ENCODE measurements at regions not wholly inside any gene's neighbourhood (a gene's known extent, or its start where the extent isn't known, plus 50 kb on each side); places are given as distances from the start of the nearest gene placed in this dataset.

DNA sequence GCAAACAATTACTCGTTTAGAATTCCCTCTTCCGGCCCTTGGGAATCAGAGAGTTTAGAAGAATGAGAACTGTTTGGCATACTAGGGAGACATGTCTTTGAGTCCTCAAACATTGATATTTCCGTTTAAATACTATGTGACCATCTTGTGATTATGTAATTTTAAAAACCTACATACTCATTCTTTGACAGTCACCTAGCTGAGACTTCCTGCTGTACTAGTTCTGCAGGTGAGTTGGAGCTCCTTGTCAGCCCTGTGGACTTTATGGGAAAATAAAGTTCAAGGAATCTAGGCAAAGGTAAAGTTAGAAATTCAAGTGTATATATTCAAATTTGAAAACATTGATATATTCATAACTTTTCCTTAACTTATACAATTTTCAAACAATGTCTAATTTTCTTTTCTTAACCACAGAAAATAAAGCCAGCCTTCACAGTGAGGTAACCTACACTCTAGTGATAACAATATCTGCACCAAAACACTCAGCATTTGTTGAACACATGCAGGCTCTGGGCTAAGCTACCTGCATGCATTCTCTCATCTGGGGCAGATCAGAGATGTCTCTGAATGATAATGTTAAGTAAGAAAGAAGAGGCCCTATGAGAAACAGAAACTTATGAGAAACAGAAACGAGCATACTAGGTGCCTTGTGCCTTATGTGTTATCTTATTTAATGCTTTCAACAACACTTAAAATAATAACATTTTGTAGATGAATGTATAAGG is 67.0 kb upstream of the BACE2 start:
- TF ChIP-seq, protein P1, sequence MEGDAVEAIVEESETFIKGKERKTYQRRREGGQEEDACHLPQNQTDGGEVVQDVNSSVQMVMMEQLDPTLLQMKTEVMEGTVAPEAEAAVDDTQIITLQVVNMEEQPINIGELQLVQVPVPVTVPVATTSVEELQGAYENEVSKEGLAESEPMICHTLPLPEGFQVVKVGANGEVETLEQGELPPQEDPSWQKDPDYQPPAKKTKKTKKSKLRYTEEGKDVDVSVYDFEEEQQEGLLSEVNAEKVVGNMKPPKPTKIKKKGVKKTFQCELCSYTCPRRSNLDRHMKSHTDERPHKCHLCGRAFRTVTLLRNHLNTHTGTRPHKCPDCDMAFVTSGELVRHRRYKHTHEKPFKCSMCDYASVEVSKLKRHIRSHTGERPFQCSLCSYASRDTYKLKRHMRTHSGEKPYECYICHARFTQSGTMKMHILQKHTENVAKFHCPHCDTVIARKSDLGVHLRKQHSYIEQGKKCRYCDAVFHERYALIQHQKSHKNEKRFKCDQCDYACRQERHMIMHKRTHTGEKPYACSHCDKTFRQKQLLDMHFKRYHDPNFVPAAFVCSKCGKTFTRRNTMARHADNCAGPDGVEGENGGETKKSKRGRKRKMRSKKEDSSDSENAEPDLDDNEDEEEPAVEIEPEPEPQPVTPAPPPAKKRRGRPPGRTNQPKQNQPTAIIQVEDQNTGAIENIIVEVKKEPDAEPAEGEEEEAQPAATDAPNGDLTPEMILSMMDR (IDR thresholded peaks at IDR 0.05): no peak
- no peak for TF ChIP-seq POLR2A (IDR thresholded peaks at IDR 0.05)
- TF ChIP-seq EP300 (IDR thresholded peaks at IDR 0.05): no peak
- TF ChIP-seq POLR2AphosphoS5 (IDR thresholded peaks at IDR 0.05): no peak
- H3K4me3 ChIP-seq: no peak overlapping the region
- intact Hi-C loops (cut with DNase I; ENCODE audit: low total_unique reads): no loop called here
- 58 to 76% (median 65%) methylated on average over 4 of the region's 4 CpGs for WGBS, 5 donors
- H3K36me3 ChIP-seq: no peaks in the 10 kb centered on the region
- H3K4me1 ChIP-seq: no peaks in the 10 kb centered on the region
- DNase-seq: peak in 1 of 2 donors; percentile 25
- peaks cover 0 to 8% (median 6%) of the 10 kb centered on the region in 4 donors for H3K9me3 ChIP-seq
- H3K27me3 ChIP-seq: peaks cover 0 to 13% (median 0%) of the 10 kb centered on the region in 3 donors
- H3K27ac ChIP-seq: no peak overlapping the region

DNA sequence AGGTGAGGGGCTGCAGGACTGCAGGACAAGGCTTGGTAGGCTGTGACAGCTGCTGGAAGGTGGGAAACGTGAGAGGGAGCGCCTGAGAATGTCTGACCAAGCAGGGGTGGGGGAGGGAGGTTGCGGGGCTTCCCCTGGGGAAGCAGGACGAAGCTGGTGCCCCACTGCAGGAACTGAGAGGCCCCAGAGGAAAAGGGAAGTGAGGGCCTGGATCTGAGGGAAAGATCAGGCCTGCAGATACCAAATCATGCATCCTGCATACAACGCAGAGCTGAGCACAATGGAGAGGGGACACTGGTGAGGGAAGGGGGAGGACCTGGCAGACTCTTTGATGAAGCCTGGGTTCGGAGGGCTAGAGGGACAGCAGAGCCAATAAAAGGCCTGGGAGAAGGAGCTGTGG is 65.7 kb upstream of the BACE2 start:
- Histone ChIP-seq H3K9me3 (peaks cover 0 to 8% (median 6%) of the 10 kb centered on the region in 4 donors), H3K27me3 (peaks cover 0 to 23% (median under 1%) of the 10 kb centered on the region in 3 donors), H3K36me3 (no peaks in the 10 kb centered on the region), H3K4me3 (no peak overlapping the region), H3K27ac (no peak overlapping the region), H3K4me1 (no peaks in the 10 kb centered on the region)
- peak in 1 of 2 donors; percentile 35 for DNase-seq
- TF ChIP-seq, protein P1 (IDR thresholded peaks at IDR 0.05): no peak
- no peak for TF ChIP-seq POLR2AphosphoS5 (IDR thresholded peaks at IDR 0.05)
- no peak for TF ChIP-seq POLR2A (IDR thresholded peaks at IDR 0.05)
- TF ChIP-seq EP300 (IDR thresholded peaks at IDR 0.05): no peak
- 37 to 65% (median 42%) methylated on average over 6 of the region's 6 CpGs for WGBS, 5 donors
- intact Hi-C loops (cut with DNase I; ENCODE audit: low total_unique reads): no loop called here

DNA sequence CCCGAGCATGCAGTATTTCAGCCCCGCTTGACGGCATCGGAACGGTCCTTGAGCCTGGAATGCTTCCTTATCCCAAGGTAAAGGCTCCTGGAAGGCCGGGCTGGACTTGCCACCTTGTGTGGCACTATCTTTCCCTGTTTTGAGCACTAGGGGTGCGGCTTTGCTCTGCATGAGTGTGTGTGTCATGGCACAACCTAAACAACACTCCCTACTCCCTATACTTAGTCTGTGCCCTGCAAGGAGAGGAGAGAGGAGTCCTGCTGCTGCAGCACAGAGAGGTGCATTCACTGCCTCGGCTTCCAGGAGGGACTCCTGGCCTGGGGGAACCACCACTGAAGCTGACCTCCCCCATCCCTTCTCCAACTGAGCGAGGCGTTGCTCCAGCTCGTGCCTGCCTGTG is 60.4 kb upstream of the BACE2 start:
- Histone ChIP-seq H3K27ac (no peak overlapping the region), H3K36me3 (no peaks in the 10 kb centered on the region), H3K9me3 (no peaks in the 10 kb centered on the region), H3K4me3 (no peak overlapping the region), H3K27me3 (peaks cover 0 to 66% (median 7%) of the 10 kb centered on the region in 3 donors), H3K4me1 (peaks cover 0 to 1% (median under 1%) of the 10 kb centered on the region in 4 donors)
- WGBS, 5 donors: 79 to 91% (median 84%) methylated on average over 11 of the region's 11 CpGs
- DNase-seq: no peak
- TF ChIP-seq, protein P1 (IDR thresholded peaks at IDR 0.05): no peak
- TF ChIP-seq POLR2A (IDR thresholded peaks at IDR 0.05) (no peak), EP300 (IDR thresholded peaks at IDR 0.05) (no peak), POLR2AphosphoS5 (IDR thresholded peaks at IDR 0.05) (no peak)
- intact Hi-C loops (cut with DNase I; ENCODE audit: low total_unique reads): no loop called here

DNA sequence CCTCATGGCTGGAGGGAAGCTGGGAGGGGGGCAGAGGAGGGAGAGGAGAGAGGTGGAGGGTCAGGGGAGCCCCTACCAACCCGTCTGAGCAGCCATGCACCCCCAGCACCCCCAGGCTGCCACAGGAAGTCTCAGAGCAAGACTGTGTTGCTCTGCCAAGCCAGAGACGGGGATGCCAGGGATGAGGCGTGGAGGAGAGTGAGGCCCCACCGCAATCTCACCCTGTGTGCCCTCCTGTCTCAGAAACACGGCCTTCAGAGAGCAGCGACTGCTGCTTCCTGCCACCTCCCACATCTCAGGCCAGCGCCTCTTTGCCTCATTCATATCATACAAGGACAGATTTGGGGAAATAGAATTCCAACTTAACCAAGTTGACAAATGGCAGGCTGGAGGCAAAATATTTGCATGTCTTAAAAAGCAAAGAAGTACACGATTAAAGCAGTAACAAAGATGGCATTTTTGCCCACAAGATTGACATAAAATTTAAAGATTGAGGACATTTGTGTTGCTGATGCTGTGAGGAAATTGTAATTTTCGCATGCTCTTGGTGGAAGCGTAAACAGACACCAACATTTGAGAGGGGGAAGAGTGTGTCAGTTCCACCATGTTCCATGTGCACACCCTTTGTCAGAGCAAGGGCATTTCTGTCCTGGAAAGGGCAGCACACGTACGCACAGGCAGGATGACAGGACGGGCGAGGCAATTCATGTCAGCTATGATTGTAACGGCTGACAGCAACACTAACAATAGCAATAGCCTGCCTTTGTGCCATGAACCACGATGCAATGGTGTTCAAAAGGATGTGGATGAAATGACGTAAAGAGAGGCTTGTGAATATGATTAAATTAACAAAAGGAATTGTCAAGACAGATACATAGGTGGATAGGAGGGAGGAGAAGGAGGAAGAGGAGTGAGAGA is 59.0 kb upstream of the BACE2 start:
- peaks cover 3 to 12% (median 6%) of the 10 kb centered on the region in 4 donors for H3K4me1 ChIP-seq
- intact Hi-C loops (cut with DNase I; ENCODE audit: low total_unique reads): no loop called here
- WGBS, 5 donors: 54 to 65% (median 60%) methylated on average over 14 to 17 of the region's 17 CpGs

More for the DNA sequence above, 59.0 kb upstream of the BACE2 start:
- Histone ChIP-seq H3K27me3 (peaks cover 0 to 66% (median 7%) of the 10 kb centered on the region in 3 donors), H3K27ac (no peak overlapping the region), H3K9me3 (no peaks in the 10 kb centered on the region), H3K4me3 (no peak overlapping the region), H3K36me3 (no peaks in the 10 kb centered on the region)
- no peak for DNase-seq
- TF ChIP-seq EP300 (IDR thresholded peaks at IDR 0.05): no peak
- TF ChIP-seq POLR2A (IDR thresholded peaks at IDR 0.05): no peak
- TF ChIP-seq POLR2AphosphoS5 (IDR thresholded peaks at IDR 0.05): no peak
- TF ChIP-seq, protein P1 (IDR thresholded peaks at IDR 0.05): no peak
